Right ventricle myocardium superior (tissue), 1 donor: ENCODE measurements at regions not wholly inside any gene's neighbourhood (a gene's known extent, or its start where the extent isn't known, plus 50 kb on each side); places are given as distances from the start of the nearest gene placed in this dataset.
"Not testable (repeated sequence)": the region's sequence is repeated elsewhere in the genome, so short reads cannot be mapped to it uniquely, and the experiment has no call there.

Experiments used
- ATAC-seq: fragments of 200-7000 bp; cut with Tn5 transposase; one replicate; pipeline ENCODE4 v1.9.1; 2020; ENCODE audit warnings: mild to moderate bottlenecking; ENCODE audit not compliant: poor library complexity
- DNase-seq: peaks from one replicate; pipeline ENCODE4 v3.0.0-alpha.2; 2020
- intact Hi-C: fragments of 100-400 bp; cut with DNase I; formaldehyde crosslinking; loops from one replicate; pipeline ENCODE4 v1.11.2; 2022
- donor health status: DM: no; HTN: yes; CAD: no; lungs with severe emphysema.

GRCh38 chr22:11253000-11253511 lies 4274.9 kb upstream of the OR11H1 start:
- intact Hi-C loops: no loop called here
- ATAC-seq (no peak), DNase-seq (peak; percentile 22)

GRCh38 chr22:11270981-11271380 lies 4257.0 kb upstream of the OR11H1 start:
- not testable (repeated sequence) for ATAC-seq

GRCh38 chr22:11285116-11285838 lies 4242.7 kb upstream of the OR11H1 start:
- ATAC-seq, DNase-seq, intact Hi-C loops: not testable (repeated sequence)

More at GRCh38 chr22:11270981-11271380, 4257.0 kb upstream of the OR11H1 start:
- peak; percentile 21 for DNase-seq
- intact Hi-C loops: not testable (repeated sequence)

GRCh38 chr22:11285839-11286205 lies 4242.2 kb upstream of the OR11H1 start:
- ATAC-seq, DNase-seq, intact Hi-C loops: not testable (repeated sequence)

GRCh38 chr22:11288246-11289220 lies 4239.5 kb upstream of the OR11H1 start:
- ATAC-seq, intact Hi-C loops, DNase-seq: not testable (repeated sequence)

- intact Hi-C loops, ATAC-seq, DNase-seq: not testable (repeated sequence)
Observed at GRCh38 chr22:11298126-11298893, 4229.7 kb upstream of the OR11H1 start.

- intact Hi-C loops: not testable (repeated sequence)
Observed at GRCh38 chr22:11302427-11302826, 4225.6 kb upstream of the OR11H1 start.

GRCh38 chr22:11302904-11303303 lies 4225.1 kb upstream of the OR11H1 start:
- intact Hi-C loops, DNase-seq, ATAC-seq: not testable (repeated sequence)

More at GRCh38 chr22:11302427-11302826, 4225.6 kb upstream of the OR11H1 start:
- ATAC-seq, DNase-seq: not testable (repeated sequence)

GRCh38 chr22:11305179-11305578 lies 4222.8 kb upstream of the OR11H1 start:
- DNase-seq, intact Hi-C loops, ATAC-seq: not testable (repeated sequence)

GRCh38 chr22:11306933-11307518 lies 4221.0 kb upstream of the OR11H1 start:
- intact Hi-C loops, DNase-seq, ATAC-seq: not testable (repeated sequence)

GRCh38 chr22:11307998-11308397 lies 4220.0 kb upstream of the OR11H1 start:
- ATAC-seq: no peak
- no peak for DNase-seq
- intact Hi-C loops: no loop called here

- intact Hi-C loops, DNase-seq, ATAC-seq: not testable (repeated sequence)
Observed at GRCh38 chr22:11309777-11310176, 4218.2 kb upstream of the OR11H1 start.

- ATAC-seq, intact Hi-C loops, DNase-seq: not testable (repeated sequence)
Observed at GRCh38 chr22:11310647-11311046, 4217.3 kb upstream of the OR11H1 start.

GRCh38 chr22:11312640-11313039 lies 4215.4 kb upstream of the OR11H1 start:
- ATAC-seq, intact Hi-C loops, DNase-seq: not testable (repeated sequence)

GRCh38 chr22:11313040-11313759 lies 4214.8 kb upstream of the OR11H1 start:
- intact Hi-C loops, ATAC-seq, DNase-seq: not testable (repeated sequence)

- intact Hi-C loops, DNase-seq, ATAC-seq: not testable (repeated sequence)
Observed at GRCh38 chr22:11318633-11319032, 4209.4 kb upstream of the OR11H1 start.

- ATAC-seq, intact Hi-C loops, DNase-seq: not testable (repeated sequence)
Observed at GRCh38 chr22:11324439-11325037, 4203.5 kb upstream of the OR11H1 start.
